Esophagus muscularis mucosa (tissue), 4 donors: ENCODE measurements at regions not wholly inside any gene's neighbourhood (a gene's known extent, or its start where the extent isn't known, plus 50 kb on each side); places are given as distances from the start of the nearest gene placed in this dataset.

Source experiments
- EP300 ChIP-seq: sonication (generic); formaldehyde crosslinking; IDR thresholded peaks from one replicate; pipeline ENCODE4 v1.6.1; 2017; ENCODE audit warnings: antibody characterized with exemption
- POLR2A ChIP-seq: fragments of 450-650 bp; IDR thresholded peaks from one replicate; pipeline ENCODE4 v1.6.1; 2017; ENCODE audit warnings: antibody characterized with exemption, moderate library complexity, mild to moderate bottlenecking, low read depth
- POLR2AphosphoS5 ChIP-seq, 2 donors: sonication (generic); formaldehyde crosslinking; IDR thresholded peaks; one replicate each; pipeline ENCODE4 v1.6.1; 2017; ENCODE audit warnings: antibody characterized with exemption in 2 of 2
- TF ChIP-seq, protein P1 (sequence below), 3 experiments: fragments of 200-600 bp in 2 of 3; fragments of 450-650 bp in 1 of 3; sonication (generic) in 2 of 3; IDR thresholded peaks; one replicate each; pipeline ENCODE4 v1.5.1; 2017 to 2019; ENCODE audit warnings: antibody characterized with exemption in 3 of 3, mild to moderate bottlenecking in 2 of 3, moderate library complexity in 1 of 3

GRCh38 chr5:135215617-135216470 is 181.8 kb upstream of the PITX1 start:
- TF ChIP-seq, protein P1, sequence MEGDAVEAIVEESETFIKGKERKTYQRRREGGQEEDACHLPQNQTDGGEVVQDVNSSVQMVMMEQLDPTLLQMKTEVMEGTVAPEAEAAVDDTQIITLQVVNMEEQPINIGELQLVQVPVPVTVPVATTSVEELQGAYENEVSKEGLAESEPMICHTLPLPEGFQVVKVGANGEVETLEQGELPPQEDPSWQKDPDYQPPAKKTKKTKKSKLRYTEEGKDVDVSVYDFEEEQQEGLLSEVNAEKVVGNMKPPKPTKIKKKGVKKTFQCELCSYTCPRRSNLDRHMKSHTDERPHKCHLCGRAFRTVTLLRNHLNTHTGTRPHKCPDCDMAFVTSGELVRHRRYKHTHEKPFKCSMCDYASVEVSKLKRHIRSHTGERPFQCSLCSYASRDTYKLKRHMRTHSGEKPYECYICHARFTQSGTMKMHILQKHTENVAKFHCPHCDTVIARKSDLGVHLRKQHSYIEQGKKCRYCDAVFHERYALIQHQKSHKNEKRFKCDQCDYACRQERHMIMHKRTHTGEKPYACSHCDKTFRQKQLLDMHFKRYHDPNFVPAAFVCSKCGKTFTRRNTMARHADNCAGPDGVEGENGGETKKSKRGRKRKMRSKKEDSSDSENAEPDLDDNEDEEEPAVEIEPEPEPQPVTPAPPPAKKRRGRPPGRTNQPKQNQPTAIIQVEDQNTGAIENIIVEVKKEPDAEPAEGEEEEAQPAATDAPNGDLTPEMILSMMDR (IDR thresholded peaks at IDR 0.05): no peak
- no peak for TF ChIP-seq POLR2A
- TF ChIP-seq POLR2AphosphoS5 (IDR thresholded peaks at IDR 0.05): no peak
- no peak for TF ChIP-seq EP300
